KOPT-K1 (cell line): ENCODE measurements at regions not wholly inside any gene's neighbourhood (a gene's known extent, or its start where the extent isn't known, plus 50 kb on each side); places are given as distances from the start of the nearest gene placed in this dataset.
"Not testable (repeated sequence)": the region's sequence is repeated elsewhere in the genome, so short reads cannot be mapped to it uniquely, and the experiment has no call there.

Experiments
- H3K27ac ChIP-seq: fragments of 200-600 bp; sonication (generic); 2 replicates; pipeline ENCODE4 v1.5.1; 2016; ENCODE audit warnings: antibody characterized with exemption, mild to moderate bottlenecking, low read depth, low read length; ENCODE audit not compliant: poor library complexity, severe bottlenecking
- H3K36me3 ChIP-seq: fragments of 200-600 bp; sonication (generic); 2 replicates; pipeline ENCODE4 v1.5.1; 2017; ENCODE audit warnings: antibody characterized with exemption, mild to moderate bottlenecking, low read length, moderate library complexity; ENCODE audit not compliant: insufficient read depth
- H3K9me3 ChIP-seq: fragments of 200-600 bp; sonication (generic); 2 replicates; pipeline ENCODE4 v1.5.1; 2017; ENCODE audit warnings: antibody characterized with exemption, low read length, mild to moderate bottlenecking; ENCODE audit not compliant: insufficient read depth, poor library complexity, severe bottlenecking

- no peaks in the 10 kb centered on the region for H3K9me3 ChIP-seq
- H3K27ac ChIP-seq: no peak overlapping the region
- H3K36me3 ChIP-seq: no peaks in the 10 kb centered on the region
Measured at GRCh38 chr5:153236319-153236718, 254.2 kb upstream of the GRIA1 start.

DNA sequence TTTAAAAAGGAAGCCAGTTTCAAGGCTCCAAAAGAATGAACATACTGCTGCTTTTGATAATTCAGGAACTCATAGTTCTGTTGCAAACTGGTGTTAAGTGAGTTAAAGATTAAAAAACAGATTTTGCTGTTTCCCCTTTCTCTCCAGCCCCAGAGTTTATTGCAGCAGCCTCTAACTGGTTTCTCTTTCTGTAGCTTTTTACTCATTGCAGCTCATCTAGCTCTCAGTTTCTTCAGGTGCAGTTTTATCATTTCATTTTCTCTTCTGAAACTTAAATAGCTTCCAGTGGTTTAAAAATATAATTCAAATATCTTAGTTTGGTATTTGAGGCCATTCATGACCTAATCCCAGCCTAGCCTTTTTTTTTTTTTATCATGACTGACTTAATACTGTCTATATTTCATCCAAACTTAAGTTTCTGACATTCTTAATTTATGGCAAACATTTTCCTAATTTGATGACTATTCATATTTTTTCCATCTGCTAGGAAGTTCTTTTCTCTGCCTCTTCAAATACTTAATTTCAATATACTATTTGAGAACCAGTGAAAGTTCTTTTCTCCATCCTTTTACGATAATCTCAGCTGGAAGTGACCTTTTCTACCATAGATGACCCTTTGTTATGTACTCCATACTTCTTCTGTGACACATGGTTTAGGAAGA, 252.7 kb upstream of the GRIA1 start:
- Histone ChIP-seq H3K36me3 (no peaks in the 10 kb centered on the region), H3K27ac (no peak overlapping the region), H3K9me3 (no peaks in the 10 kb centered on the region)

DNA sequence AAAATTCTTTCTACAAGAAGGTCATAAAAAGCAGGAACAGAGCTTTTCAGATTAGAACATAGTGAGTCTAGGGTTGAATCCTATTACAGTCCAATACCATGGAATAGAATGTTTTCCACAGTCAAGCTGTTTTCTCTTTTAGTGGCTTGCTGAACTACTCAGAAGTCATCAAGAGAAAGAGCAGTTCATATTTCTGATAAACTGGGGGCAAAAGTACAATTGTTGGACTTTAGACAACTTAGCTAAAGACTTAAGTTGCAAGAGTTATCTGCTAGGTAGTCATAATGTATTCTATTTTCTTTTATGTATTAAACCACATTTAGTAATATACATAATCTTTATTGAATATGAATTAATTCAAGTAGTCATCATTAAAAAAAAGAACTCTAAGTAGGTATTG, 233.1 kb upstream of the GRIA1 start:
- Histone ChIP-seq H3K36me3 (no peaks in the 10 kb centered on the region), H3K27ac (no peak overlapping the region), H3K9me3 (no peaks in the 10 kb centered on the region)

- Histone ChIP-seq H3K36me3 (no peaks in the 10 kb centered on the region), H3K27ac (no peak overlapping the region), H3K9me3 (no peaks in the 10 kb centered on the region)
Measured at GRCh38 chr5:153258469-153258868, 232.0 kb upstream of the GRIA1 start.

DNA sequence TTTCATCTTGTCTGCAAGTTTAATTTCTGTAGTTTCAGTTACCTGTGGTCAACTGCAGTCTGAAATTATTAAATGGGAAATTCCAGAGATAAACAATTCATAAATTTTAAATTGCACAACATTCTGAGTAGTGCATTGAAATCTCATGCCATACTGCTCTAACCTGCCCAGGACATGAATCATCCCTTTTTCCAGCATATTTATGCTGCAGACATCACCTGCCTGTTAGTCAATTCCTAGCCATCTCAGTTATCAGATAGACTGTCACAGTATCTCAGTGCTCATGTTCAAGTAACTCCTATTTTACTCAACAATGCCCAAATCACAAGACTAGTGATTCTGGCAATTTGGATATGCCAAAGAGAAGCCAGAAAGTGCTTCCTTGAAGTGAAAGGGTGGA, 223.0 kb upstream of the GRIA1 start:
- Histone ChIP-seq H3K27ac (no peak overlapping the region), H3K36me3 (no peaks in the 10 kb centered on the region), H3K9me3 (no peaks in the 10 kb centered on the region)

GRCh38 chr5:153275695-153276094, 214.8 kb upstream of the GRIA1 start:
- Histone ChIP-seq H3K9me3 (no peaks in the 10 kb centered on the region), H3K27ac (no peak overlapping the region), H3K36me3 (no peaks in the 10 kb centered on the region)

GRCh38 chr5:153276151-153276550, 214.3 kb upstream of the GRIA1 start:
- H3K36me3 ChIP-seq: no peaks in the 10 kb centered on the region
- H3K9me3 ChIP-seq: no peaks in the 10 kb centered on the region
- no peak overlapping the region for H3K27ac ChIP-seq

DNA sequence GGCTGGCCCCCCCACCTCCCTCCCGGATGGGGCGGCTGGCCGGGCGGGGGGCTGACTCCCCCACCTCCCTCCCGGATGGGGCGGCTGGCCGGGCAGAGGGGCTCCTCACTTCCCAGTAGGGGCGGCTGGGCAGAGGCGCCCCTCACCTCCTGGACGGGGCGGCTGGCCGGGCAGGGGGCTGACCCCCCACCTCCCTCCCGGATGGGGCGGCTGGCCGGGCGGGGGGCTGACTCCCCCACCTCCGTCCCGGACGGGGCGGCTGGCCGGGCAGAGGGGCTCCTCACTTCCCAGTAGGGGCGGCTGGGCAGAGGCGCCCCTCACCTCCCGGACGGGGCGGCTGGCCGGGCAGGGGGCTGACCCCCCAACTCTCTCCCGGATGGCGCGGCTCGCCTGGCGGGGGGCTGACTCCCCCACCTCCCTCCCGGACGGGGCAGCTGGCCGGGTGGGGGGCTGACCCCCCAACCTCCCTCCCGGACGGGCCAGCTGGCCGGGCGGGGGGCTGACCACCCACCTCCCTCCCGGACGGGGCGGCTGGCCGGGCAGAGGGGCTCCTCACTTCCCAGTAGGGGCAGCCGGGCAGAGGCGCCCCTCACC, 194.1 kb upstream of the GRIA1 start:
- H3K9me3 ChIP-seq, H3K36me3 ChIP-seq, H3K27ac ChIP-seq: not testable (repeated sequence)

DNA sequence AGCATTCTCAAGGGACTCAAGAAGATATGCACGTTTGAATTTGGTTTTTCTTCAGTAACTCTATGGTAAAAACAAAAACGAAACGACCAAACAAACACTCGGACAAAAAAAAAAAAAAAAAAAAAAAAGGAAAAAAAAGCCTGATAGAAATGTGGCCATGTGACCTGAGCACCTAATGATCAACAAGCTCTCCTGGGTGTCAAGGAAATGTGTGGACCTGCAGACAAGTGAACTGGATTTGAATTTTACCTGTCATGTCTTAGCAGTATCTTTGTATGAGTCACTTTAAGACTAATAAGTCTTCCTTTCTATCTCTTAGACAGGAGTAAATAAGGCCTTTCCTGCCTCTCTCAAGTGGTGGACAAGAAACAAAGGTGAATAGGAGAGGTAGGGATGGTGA, 190.6 kb upstream of the GRIA1 start:
- Histone ChIP-seq H3K9me3 (no peaks in the 10 kb centered on the region), H3K27ac (no peak overlapping the region), H3K36me3 (no peaks in the 10 kb centered on the region)

DNA sequence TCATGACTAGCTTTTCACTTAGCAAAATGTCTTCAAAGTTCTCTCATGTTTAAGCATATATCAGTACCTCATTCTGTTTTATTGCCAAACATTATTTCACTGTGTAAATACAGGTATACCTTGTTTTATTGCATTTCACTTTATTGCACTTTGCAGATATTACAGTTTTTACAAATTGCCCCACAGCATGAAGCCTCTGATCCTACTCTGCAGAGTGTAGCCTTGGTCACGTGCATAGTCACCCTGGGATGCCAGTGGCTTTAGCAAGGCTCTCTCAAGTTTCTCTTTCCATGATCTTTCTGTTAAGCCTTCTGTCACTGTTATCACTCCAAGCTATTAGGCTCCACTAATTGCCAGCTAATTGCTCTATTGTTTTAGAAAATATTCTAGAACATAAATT, 182.2 kb upstream of the GRIA1 start:
- Histone ChIP-seq H3K9me3 (no peaks in the 10 kb centered on the region), H3K36me3 (no peaks in the 10 kb centered on the region), H3K27ac (no peak overlapping the region)

DNA sequence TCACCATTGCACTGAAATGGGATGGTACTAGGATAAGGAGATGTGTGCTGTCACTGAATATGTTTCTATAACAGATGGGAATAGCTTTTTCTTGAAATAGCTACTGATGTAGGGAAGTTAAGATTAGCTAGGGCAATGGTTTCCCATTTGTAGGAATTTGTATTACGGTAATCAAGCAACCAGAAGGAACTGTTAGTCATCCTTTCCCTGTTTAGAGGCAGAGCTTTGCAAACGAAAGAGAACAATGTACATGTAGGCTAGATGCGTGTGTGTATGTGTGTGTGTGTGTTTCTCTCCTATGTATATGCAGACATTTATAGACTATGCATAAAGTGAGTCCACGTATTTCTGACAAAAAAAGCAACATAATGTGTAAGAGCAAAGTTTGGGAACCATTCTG, 171.9 kb upstream of the GRIA1 start:
- H3K9me3 ChIP-seq: no peaks in the 10 kb centered on the region
- H3K27ac ChIP-seq: no peak overlapping the region
- H3K36me3 ChIP-seq: no peaks in the 10 kb centered on the region

- H3K36me3 ChIP-seq: no peaks in the 10 kb centered on the region
- no peak overlapping the region for H3K27ac ChIP-seq
- no peaks in the 10 kb centered on the region for H3K9me3 ChIP-seq
Measured at GRCh38 chr5:153321478-153321877, 169.0 kb upstream of the GRIA1 start.

DNA sequence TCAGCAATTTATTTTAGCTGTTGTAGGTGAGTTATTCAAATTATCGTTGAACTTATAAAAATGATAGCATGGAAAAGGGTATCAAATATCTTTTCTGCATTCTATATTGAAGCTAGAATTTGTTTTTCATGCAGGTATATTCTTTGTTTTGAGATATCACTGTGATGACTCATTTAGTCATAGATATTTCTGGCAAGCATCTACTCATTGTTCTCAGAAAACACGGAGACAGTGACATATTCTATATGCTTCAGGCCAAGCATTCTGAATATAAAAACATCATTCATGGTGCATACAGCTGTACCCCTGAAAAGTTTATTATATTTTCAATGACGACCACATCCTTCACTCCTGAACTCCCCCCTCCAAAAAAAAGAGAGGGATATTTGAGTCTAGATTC, 150.3 kb upstream of the GRIA1 start:
- no peaks in the 10 kb centered on the region for H3K9me3 ChIP-seq
- H3K27ac ChIP-seq: no peak overlapping the region
- H3K36me3 ChIP-seq: no peaks in the 10 kb centered on the region

DNA sequence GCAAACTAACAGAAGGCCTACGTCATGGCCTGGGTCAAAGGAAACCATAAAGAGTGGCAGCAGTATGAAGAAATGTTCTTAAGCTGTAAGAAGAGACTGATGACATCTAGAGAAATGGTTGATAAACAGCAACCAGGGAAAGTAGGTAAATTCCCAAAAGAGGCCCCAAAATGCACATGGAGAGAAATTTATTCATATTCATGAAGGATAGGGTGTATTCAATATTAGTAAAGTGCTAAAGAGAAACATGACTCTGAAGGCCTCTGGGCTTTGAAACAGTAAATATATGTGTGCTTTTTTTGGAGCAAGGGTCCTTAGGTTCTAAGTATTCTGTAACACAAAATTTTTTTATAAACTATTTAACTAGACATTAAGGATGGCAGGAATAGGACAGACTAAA, 149.7 kb upstream of the GRIA1 start:
- H3K36me3 ChIP-seq: no peaks in the 10 kb centered on the region
- no peak overlapping the region for H3K27ac ChIP-seq
- no peaks in the 10 kb centered on the region for H3K9me3 ChIP-seq

DNA sequence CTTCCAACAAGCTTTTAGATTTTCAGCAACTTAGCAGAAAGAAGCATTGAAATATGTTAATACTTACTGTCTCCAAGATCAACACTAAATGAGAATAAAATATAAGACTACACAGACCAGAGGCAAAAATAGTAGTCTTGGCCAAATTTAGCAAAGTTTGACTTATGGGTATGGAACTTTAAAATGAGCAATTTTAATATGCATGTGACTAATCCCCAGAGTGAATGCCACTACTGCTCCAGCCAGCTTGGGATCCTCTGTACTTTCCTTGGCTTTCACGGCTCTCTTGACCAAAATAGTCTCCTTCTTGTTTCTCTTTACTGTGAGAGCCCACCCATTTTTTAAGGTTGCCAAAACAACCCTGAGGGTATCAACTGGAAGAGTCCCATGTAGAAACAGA, 148.0 kb upstream of the GRIA1 start:
- no peaks in the 10 kb centered on the region for H3K9me3 ChIP-seq
- no peaks in the 10 kb centered on the region for H3K36me3 ChIP-seq
- no peak overlapping the region for H3K27ac ChIP-seq

- no peak overlapping the region for H3K27ac ChIP-seq
- no peaks in the 10 kb centered on the region for H3K9me3 ChIP-seq
- H3K36me3 ChIP-seq: no peaks in the 10 kb centered on the region
Measured at GRCh38 chr5:153347611-153348010, 142.9 kb upstream of the GRIA1 start.
